ENCODE measurements at regions not wholly inside any gene's neighbourhood (a gene's known extent, or its start where the extent isn't known, plus 50 kb on each side); places are given as distances from the start of the nearest gene placed in this dataset.

- no peak for DNase-seq (ENCODE audit: low spot score)
- no peaks in the 10 kb centered on the region for H3K36me3 ChIP-seq (ENCODE audit: insufficient read depth, low read length, poor library complexity, severe bottlenecking)
- H3K9me3 ChIP-seq (ENCODE audit: low read depth, low read length, poor library complexity, severe bottlenecking) = no peaks in the 10 kb centered on the region
- no peak overlapping the region for H3K27ac ChIP-seq (ENCODE audit: low read depth, low read length, poor library complexity, severe bottlenecking)
- no peak overlapping the region for H3K4me3 ChIP-seq (ENCODE audit: low read depth, low read length, poor library complexity, severe bottlenecking)
- TF ChIP-seq EZH2 (IDR thresholded peaks at IDR 0.05; ENCODE audit: borderline replicate concordance, low read depth, low read length, poor library complexity, severe bottlenecking) (no peak), CTCF (conservative IDR thresholded peaks at IDR 0.05; ENCODE audit: low read depth, low read length) (no peak)
- ChIA-PET POLR2A (ENCODE audit: low non-redundant PET) (no interaction called here), CTCF (no interaction called here)
- intact Hi-C loops (cut with micrococcal nuclease; ENCODE audit: unreplicated experiment) = no loop called here
- no peaks in the 10 kb centered on the region for H3K27me3 ChIP-seq (replicated peaks; ENCODE audit: insufficient read depth, low read depth, low read length, poor library complexity)
- no TSS peak for BruUV-seq (replicated peaks)
- H3K4me1 ChIP-seq (ENCODE audit: insufficient read depth, low read length, poor library complexity, severe bottlenecking) = no peaks in the 10 kb centered on the region
Measured at GRCh38 chr10:47207894-47208469, 92.0 kb upstream of the GDF10 start.

GRCh38 chr10:47209466-47209865 is 90.5 kb upstream of the GDF10 start:
- Histone ChIP-seq H3K9me3 (ENCODE audit: low read depth, low read length, poor library complexity, severe bottlenecking) (no peaks in the 10 kb centered on the region), H3K4me3 (ENCODE audit: low read depth, low read length, poor library complexity, severe bottlenecking) (no peak overlapping the region), H3K27me3 (replicated peaks; ENCODE audit: insufficient read depth, low read depth, low read length, poor library complexity) (no peaks in the 10 kb centered on the region), H3K36me3 (ENCODE audit: insufficient read depth, low read length, poor library complexity, severe bottlenecking) (no peaks in the 10 kb centered on the region), H3K4me1 (ENCODE audit: insufficient read depth, low read length, poor library complexity, severe bottlenecking) (no peaks in the 10 kb centered on the region), H3K27ac (ENCODE audit: low read depth, low read length, poor library complexity, severe bottlenecking) (no peak overlapping the region)
- POLR2A ChIA-PET (ENCODE audit: low non-redundant PET) = no interaction called here
- CTCF ChIA-PET = no interaction called here
- no peak for DNase-seq (ENCODE audit: low spot score)
- no TSS peak for BruUV-seq (replicated peaks)
- TF ChIP-seq CTCF (conservative IDR thresholded peaks at IDR 0.05; ENCODE audit: low read depth, low read length) (no peak), EZH2 (IDR thresholded peaks at IDR 0.05; ENCODE audit: borderline replicate concordance, low read depth, low read length, poor library complexity, severe bottlenecking) (no peak)
- intact Hi-C loops (cut with micrococcal nuclease; ENCODE audit: unreplicated experiment) = no loop called here

- no peaks in the 10 kb centered on the region for H3K36me3 ChIP-seq (ENCODE audit: insufficient read depth, low read length, poor library complexity, severe bottlenecking)
- H3K4me3 ChIP-seq (ENCODE audit: low read depth, low read length, poor library complexity, severe bottlenecking) = no peak overlapping the region
- BruUV-seq (replicated peaks) = no TSS peak
- TF ChIP-seq EZH2 (IDR thresholded peaks at IDR 0.05; ENCODE audit: borderline replicate concordance, low read depth, low read length, poor library complexity, severe bottlenecking) (no peak), CTCF (conservative IDR thresholded peaks at IDR 0.05; ENCODE audit: low read depth, low read length) (no peak)
- no peaks in the 10 kb centered on the region for H3K9me3 ChIP-seq (ENCODE audit: low read depth, low read length, poor library complexity, severe bottlenecking)
- ChIA-PET POLR2A (ENCODE audit: low non-redundant PET) (no interaction called here), CTCF (no interaction called here)
- no peaks in the 10 kb centered on the region for H3K27me3 ChIP-seq (replicated peaks; ENCODE audit: insufficient read depth, low read depth, low read length, poor library complexity)
- no peak for DNase-seq (ENCODE audit: low spot score)
- no peak overlapping the region for H3K27ac ChIP-seq (ENCODE audit: low read depth, low read length, poor library complexity, severe bottlenecking)
- intact Hi-C loops (cut with micrococcal nuclease; ENCODE audit: unreplicated experiment) = no loop called here
- no peaks in the 10 kb centered on the region for H3K4me1 ChIP-seq (ENCODE audit: insufficient read depth, low read length, poor library complexity, severe bottlenecking)
Measured at GRCh38 chr10:47214520-47214919, 85.5 kb upstream of the GDF10 start.
